GM20431 (cell line): ENCODE measurements at regions not wholly inside any gene's neighbourhood (a gene's known extent, or its start where the extent isn't known, plus 50 kb on each side); places are given as distances from the start of the nearest gene placed in this dataset.
"Not testable (repeated sequence)": the region's sequence is repeated elsewhere in the genome, so short reads cannot be mapped to it uniquely, and the experiment has no call there.

Experiments
- in situ Hi-C: fragments of 300-500 bp; cut with MseI, MboI; formaldehyde crosslinking; loops from one replicate; pipeline ENCODE4 v1.15.0; 2020; ENCODE audit warnings: low sequenced_read_pairs; ENCODE audit not compliant: unreplicated experiment

DNA sequence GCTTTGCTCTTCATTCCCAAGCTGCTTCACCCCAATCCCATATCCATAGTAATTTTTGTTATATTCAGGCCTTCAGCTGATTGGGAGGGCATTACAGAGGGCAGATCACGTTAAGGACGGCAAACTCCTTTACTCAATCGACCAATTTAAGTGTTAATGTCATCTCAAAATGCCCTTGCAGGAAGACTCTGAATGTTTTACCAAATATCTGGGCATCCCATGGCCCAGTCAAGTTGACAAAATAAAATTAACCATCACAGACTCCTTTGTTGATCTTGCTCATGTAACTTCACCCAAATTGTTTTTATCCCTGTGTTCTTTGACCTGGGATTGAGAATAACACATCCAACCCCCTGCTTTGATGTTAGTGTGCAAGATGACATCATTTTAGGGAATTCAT is 1018.3 kb upstream of the LCORL start:
- in situ Hi-C loops = no loop called here

DNA sequence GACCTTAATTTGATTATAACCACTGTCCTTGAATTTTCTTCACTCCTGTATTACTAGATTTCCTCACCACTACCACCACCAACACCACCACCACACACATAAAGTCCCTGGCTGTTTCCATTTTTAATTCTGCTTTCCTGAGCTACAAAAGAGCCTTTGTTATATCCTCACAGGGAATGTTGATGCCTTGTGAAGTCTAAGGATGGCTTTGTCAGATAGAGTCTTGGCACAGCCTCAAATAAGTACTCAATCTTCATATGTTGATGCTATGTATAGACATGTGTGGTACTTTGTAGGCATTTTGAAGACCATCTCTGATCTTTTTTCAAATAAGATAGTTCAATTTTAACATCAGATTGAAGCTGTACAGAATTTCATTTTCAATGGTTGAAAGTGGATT is 1016.7 kb upstream of the LCORL start:
- in situ Hi-C loops = no loop called here

DNA sequence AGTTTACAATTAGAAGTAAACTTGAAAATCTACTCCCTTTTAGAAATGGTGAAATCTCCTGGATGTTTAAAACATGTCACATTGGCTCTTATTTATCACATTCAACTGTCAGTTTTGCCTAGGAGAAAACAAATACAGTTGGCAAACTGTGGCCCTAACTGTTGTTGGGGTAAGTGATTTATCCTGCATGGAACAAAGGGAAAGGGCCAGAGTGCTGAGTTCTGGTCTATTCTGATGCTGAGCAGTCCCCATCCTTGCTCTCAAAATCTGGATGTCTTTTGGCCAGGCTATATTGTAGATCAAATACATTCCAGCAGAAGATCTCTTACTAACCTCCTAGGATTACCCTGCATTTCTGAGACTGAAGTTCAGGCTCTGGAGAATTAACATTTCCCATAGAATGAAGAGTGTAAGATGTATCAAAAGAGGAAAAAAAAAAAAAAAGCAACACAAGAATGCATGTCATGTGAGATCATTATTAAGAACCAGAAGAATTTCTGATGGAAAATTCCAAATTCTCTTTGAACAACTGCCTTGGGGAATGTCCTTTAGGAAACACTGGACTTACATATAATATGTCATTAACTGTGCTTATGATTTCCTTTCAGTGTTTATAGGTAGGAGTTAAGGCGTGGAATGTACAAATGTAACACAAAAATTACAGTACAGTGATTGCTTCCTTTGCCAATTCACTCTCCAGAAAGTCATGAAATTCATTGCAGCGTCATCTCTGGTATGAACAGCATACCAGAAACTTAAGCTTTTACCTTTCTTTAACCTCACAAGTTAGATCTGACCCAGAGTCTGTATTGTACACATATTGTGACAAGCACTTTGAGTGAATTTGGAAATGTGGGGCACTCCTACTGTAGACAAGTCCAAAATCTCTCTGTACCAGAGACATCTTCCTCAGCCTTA is 1012.5 kb upstream of the LCORL start:
- in situ Hi-C loops = no loop called here

- in situ Hi-C loops = no loop called here
Measured at GRCh38 chr4:19030536-19030935, 1009.0 kb upstream of the LCORL start.

DNA sequence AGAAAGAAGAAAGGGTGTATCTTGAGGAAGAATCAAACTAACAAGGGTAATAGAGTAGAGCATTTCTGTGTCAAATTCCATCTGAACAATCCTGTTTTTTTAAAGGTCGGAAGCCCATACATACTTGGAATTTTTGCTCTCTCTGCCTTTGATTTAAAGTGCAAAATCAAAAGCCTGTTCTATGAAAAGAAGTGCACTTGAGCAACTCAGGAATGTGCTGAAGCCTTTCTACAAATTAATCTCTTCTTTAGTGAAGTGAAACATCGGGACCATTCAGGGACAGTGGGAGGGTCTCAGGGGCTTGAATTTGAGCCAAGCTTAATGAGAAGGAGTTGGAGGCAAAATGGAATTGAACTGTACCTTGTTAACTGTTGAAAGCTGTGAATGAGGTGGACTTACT is 1008.5 kb upstream of the LCORL start:
- in situ Hi-C loops = no loop called here

- in situ Hi-C loops = no loop called here
Measured at GRCh38 chr4:19026281-19026680, 1004.7 kb upstream of the LCORL start.

- in situ Hi-C loops = no loop called here
Measured at GRCh38 chr4:19025031-19025430, 1003.5 kb upstream of the LCORL start.

DNA sequence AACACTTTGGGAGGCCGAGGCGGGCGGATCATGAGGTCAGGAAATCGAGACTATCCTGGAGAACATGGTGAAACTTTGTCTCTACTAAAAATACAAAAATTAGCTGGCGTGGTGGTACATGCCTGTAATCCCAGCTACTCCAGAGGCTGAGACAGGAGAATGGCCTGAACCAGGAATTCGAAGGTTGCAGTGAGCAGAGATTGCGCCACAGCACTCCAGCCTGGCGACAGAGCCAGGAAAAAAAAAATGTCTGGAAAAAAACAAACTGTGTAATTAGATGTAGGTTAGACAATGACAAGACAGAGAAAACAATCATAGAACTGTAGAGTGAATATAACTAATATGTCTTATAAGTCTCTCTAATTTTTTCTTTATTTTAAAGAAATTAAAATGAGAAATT is 1002.5 kb upstream of the LCORL start:
- in situ Hi-C loops = no loop called here

GRCh38 chr4:19021617-19022016 is 1000.1 kb upstream of the LCORL start:
- in situ Hi-C loops = no loop called here

DNA sequence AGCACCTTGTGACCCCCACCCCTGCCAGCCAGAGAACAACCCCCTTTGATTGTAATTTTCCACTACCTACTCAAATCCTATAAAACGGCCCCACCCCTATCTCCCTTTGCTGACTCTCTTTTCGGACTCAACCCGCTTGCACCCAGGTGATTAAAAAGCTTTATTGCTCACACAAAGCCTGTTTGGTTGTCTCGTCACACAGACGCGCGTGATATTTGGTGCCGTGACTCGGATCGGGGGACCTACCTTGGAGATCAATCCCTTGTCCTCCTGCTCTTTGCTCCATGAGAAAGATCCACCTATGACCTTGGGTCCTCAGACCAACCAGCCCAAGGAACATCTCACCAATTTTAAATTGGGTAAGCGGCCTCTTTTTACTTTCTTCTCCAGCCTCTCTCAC is 995.0 kb upstream of the LCORL start:
- in situ Hi-C loops = not testable (repeated sequence)

DNA sequence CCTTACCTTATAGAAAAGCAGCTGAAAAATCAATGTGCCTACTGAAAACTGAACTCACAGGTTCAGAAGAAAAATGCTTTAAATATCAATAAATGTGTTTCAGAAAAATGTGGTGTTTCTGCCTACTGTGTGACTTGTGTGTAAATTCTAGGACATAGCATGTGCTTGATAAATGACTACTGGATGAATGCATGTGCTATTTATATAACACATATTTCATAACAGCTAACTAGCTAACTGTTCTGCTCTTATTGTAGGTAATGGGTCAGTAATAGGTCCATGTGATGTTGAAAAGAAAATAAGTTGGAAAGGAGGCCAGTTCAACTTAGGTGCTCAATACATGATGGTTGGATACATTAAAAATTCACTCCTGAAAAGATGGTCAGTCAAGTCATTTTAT is 993.0 kb upstream of the LCORL start:
- in situ Hi-C loops = no loop called here

DNA sequence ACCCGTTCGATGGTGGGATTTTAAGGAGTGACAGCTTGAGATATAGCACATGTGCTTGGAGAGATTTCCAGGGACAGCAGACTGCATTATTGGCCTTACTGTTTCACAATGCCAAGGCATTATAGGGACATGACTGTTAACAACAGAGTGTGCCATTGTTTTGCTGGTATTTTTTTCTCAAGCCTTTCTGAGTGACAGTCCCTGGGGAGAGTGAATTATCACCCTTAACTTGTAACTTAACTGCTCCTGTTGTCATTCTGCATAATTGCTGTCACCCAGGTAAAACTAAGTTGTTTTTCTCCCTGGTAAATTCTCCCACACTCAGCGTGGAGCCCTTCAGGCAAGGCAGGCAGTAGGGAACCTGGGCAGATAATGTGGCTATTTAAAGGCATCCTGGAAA is 989.2 kb upstream of the LCORL start:
- in situ Hi-C loops = no loop called here

DNA sequence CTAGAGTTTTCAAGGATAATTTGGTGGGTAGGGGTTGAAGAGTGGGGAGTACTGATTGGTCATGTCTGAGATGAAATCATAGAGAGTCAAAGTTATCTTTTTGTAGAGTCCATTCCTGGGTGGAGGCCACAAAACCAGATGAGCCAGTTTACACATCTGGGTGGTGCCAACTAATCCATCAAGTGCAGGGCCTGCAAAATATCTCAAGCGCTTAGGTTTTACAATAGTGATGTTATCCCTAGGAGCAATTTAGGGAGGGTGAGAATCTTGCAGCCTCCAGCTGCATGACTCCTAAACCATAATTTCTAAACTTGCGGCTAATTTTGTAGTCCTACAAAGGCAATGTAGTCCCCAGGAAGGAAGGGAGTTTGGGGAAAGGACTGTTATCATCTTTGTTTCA is 988.3 kb upstream of the LCORL start:
- in situ Hi-C loops = no loop called here

DNA sequence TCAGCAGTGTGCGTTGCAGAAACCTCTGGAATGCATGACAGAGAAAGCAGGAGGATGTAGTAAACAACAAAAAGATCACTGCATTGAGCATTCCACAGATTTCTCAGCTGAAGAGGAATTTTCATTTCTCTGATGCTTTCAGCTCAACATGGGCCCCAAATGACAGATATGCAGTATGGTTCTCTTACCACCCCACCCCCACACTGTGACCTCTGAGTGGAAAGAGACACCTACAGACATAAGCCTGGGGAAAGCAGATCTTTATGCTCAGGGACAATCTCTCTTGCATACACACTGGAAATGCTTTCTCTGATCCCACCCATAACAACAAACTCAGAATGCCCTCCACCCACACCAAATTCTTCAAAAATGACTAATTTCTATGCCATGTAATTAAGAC is 983.7 kb upstream of the LCORL start:
- in situ Hi-C loops = no loop called here

- in situ Hi-C loops = no loop called here
Measured at GRCh38 chr4:19002170-19002569, 980.6 kb upstream of the LCORL start.

DNA sequence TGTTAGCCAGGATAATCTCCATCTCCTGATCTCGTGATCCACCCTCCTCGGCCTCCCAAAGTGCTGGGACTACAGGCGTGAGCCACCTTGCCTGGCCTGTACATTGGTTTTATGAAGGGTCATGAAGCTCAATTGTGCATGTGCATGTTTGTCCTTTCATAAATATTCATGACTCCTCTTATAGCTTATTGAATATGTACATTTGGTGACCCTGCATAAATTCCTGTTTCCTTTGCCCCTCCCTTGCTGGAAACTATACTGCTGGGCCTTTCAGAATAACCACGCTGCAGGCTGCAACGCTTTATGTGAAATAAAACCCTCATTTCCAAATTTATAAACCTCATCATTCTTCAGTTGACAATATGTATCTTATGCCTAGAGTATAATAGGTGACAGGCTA is 978.0 kb upstream of the LCORL start:
- in situ Hi-C loops = no loop called here

- in situ Hi-C loops = no loop called here
Measured at GRCh38 chr4:18981234-18981615, 959.7 kb upstream of the LCORL start.

- in situ Hi-C loops = no loop called here
Measured at GRCh38 chr4:18980516-18981233, 959.1 kb upstream of the LCORL start.

DNA sequence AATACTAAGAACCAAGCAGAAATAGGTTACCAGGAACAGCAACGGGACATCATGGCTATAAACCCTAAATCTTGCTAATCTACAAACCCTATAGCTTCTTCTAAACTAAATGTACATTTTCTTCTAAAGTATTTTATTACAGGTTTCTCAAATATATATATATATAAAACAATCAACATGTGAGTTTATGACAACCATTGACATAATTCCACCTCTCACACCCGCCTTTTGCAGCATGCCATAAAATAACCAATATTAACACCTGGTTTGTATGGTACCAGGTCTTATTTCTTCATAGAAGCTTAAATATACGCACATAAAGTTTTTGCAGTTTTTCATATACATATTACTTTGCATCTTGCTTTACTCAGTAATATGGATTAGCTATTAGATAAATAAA is 955.3 kb upstream of the LCORL start:
- in situ Hi-C loops = no loop called here

DNA sequence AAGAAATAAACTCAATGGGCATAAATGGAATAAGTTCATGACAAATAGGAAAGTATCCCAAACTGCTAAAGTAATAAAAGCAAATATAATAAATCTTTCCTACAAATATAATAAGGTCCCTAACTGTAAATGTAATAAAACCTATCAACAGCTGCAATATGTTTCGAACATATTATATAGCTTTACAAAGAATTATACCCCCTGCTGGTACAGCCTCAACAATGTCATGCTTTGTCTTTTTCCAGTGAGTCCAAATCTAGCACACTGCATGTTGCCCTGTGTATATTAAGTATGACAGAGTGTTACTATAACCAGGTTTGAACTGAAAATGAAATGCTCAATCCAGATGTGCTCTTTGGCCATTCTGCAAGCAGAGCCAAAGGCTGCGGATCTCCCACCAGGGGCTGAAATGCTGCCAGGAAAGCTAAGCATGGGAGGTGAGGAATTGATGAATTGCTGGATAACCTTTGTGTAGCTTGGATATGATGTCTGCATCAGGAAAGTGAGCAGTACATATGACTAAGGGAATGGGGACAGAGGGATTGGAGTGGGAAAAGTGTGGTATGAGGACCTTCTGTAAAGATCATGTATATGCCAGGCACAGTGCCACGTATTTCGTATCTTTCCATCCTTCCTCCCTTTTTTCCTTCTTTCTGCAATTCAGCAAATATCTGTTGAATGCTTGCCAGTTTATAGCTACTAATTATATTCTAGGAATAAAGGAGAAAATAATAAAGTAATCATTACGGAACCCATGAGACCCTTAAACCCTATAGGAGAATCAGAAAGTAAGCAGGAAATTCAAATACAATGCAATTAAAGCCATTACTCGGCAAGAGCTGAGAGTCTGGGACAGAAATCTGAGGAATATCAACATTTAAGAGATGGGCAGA is 954.6 kb upstream of the LCORL start:
- in situ Hi-C loops = no loop called here

DNA sequence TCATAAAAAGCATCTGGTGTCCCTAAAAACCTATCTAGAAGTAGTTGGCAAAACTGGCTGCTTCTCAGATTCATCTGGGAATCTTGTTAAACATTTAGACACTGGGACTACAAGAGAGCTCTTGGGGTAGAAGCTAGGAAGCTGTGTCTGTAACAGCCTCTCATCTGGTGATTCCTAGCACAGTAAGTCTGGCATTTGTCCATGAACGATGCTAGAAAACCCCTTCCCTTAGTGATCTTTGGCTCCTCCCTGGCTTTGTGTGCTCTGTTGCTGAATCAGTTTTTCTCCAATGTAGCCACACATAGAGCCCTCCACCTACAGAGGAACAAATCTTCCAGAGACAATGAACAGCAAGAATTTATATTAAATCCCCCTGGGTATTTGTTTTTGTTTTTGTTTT is 951.7 kb upstream of the LCORL start:
- in situ Hi-C loops = no loop called here
